Peyer's patch (tissue), 4 donors: ENCODE measurements at regions not wholly inside any gene's neighbourhood (a gene's known extent, or its start where the extent isn't known, plus 50 kb on each side); places are given as distances from the start of the nearest gene placed in this dataset.

Experiments used
- DNase-seq, 3 donors: peaks; one replicate each; pipeline ENCODE4 v3.0.0-alpha.2; 2017 to 2019
- H3K27ac ChIP-seq, 4 donors: fragments of 200-600 bp; sonication (generic); one replicate each; pipeline ENCODE4 v1.5.1; 2016 to 2019
- H3K27me3 ChIP-seq, 2 donors: fragments of 200-600 bp; sonication (generic); one replicate each; pipeline ENCODE4 v1.5.1; 2019
- H3K36me3 ChIP-seq, 3 donors: fragments of 200-600 bp; sonication (generic); one replicate each; pipeline ENCODE4 v1.5.1; 2016 to 2019
- H3K4me1 ChIP-seq, 4 donors: fragments of 200-600 bp; sonication (generic); one replicate each; pipeline ENCODE4 v1.5.1; 2016 to 2019
- H3K4me3 ChIP-seq, 4 donors: fragments of 200-600 bp; sonication (generic); 1 replicate in 3 of 4; 2 replicates in 1 of 4; pipeline ENCODE4 v1.5.1; 2016 to 2019; ENCODE audit warnings: mild to moderate bottlenecking in 1 of 4
- H3K9me3 ChIP-seq, 4 donors: fragments of 200-600 bp; sonication (generic); one replicate each; pipeline ENCODE4 v1.5.1; 2016 to 2019; ENCODE audit warnings: mild to moderate bottlenecking in 1 of 4
- POLR2A ChIP-seq, 2 donors: fragments of 450-650 bp; IDR thresholded peaks; one replicate each; pipeline ENCODE4 v1.5.1; 2017; ENCODE audit warnings: antibody characterized with exemption in 2 of 2, mild to moderate bottlenecking in 2 of 2, moderate library complexity in 2 of 2
- small RNA-seq, 2 donors: library from RNA; depleted of rRNA; stranded (forward); fragments of <200 nt; gene quantifications; one replicate each; pipeline ENCODE3, GENCODE V24; 2016
- TF ChIP-seq, protein P1 (sequence below), 6 experiments: fragments of 450-650 bp in 4 of 6; fragments of 200-600 bp in 2 of 6; sonication (generic) in 1 of 6; IDR thresholded peaks; one replicate each; pipeline ENCODE4 v1.5.1; 2017 to 2019; ENCODE audit warnings: antibody characterized with exemption in 6 of 6, mild to moderate bottlenecking in 3 of 6, moderate library complexity in 1 of 6

DNA sequence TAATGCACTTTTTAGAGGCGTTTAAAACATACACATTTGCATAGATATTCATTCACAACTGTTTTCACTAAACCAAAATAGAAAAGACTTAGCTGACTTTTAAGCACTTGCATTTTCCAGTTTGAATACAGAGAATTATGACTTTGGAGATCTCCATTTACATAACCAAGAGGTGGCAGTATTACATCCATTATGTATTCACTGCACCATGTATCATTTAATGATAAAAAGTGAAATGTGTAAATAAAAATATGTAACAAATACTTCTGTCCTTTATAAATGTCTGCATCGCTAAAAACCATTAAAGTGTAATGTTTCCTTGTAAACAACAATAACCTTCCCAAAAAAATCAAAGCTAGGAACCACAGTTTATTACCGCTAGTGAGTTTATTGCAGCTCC lies 413.2 kb downstream of the FGF13 start:
- no peak for TF ChIP-seq POLR2A (IDR thresholded peaks at IDR 0.05)
- TF ChIP-seq, protein P1, sequence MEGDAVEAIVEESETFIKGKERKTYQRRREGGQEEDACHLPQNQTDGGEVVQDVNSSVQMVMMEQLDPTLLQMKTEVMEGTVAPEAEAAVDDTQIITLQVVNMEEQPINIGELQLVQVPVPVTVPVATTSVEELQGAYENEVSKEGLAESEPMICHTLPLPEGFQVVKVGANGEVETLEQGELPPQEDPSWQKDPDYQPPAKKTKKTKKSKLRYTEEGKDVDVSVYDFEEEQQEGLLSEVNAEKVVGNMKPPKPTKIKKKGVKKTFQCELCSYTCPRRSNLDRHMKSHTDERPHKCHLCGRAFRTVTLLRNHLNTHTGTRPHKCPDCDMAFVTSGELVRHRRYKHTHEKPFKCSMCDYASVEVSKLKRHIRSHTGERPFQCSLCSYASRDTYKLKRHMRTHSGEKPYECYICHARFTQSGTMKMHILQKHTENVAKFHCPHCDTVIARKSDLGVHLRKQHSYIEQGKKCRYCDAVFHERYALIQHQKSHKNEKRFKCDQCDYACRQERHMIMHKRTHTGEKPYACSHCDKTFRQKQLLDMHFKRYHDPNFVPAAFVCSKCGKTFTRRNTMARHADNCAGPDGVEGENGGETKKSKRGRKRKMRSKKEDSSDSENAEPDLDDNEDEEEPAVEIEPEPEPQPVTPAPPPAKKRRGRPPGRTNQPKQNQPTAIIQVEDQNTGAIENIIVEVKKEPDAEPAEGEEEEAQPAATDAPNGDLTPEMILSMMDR (IDR thresholded peaks at IDR 0.05) = no peak
- no peaks in the 10 kb centered on the region for H3K4me1 ChIP-seq
- H3K9me3 ChIP-seq = no peaks in the 10 kb centered on the region
- no peak overlapping the region for H3K4me3 ChIP-seq
- H3K27ac ChIP-seq = no peak overlapping the region
- no peak for DNase-seq
- no peaks in the 10 kb centered on the region for H3K27me3 ChIP-seq
- no peaks in the 10 kb centered on the region for H3K36me3 ChIP-seq

DNA sequence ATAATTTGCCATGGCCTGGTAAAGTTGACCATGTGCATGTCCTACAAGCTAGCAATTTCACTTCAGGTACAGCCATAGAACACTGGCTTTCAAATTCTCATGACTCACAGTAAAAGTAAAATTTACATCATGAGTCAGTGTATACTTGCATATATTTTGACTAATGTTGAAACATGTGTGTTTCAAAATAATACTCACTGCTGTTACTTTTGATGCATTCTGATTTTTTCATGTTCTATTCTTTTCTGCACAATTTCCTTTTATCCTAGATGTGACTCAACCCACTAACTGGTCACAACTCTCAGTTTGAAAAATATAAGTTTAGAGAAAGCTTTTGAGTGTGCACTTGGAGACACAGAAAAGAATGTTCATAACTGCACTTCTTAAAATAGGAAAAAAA lies 365.7 kb downstream of the FGF13 start:
- Histone ChIP-seq H3K4me3 (no peak overlapping the region), H3K9me3 (no peaks in the 10 kb centered on the region), H3K27ac (no peak overlapping the region), H3K36me3 (no peaks in the 10 kb centered on the region), H3K4me1 (no peaks in the 10 kb centered on the region), H3K27me3 (no peaks in the 10 kb centered on the region)
- DNase-seq = no peak
- TF ChIP-seq POLR2A (IDR thresholded peaks at IDR 0.05) = no peak
- TF ChIP-seq, protein P1 (IDR thresholded peaks at IDR 0.05) = no peak

DNA sequence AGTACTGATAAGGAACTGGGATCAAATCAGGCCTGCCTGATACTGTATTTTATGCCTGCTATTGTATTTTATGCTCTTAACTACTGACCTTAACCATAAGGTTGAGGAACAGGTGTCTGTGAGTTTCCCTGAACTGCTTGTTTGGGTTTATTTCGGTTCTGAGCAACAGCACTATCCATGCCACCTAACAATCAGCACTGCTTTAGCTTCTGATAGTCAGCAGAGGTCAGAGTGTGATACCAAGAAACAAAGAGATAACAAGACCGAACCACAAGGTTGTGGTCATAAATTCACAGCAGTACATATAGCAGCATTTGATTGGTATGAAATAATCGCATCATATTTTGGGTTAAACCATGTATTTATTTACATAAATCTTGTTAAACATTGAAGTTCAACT lies 362.2 kb downstream of the FGF13 start:
- Histone ChIP-seq H3K27ac (no peak overlapping the region), H3K4me1 (no peaks in the 10 kb centered on the region), H3K9me3 (no peaks in the 10 kb centered on the region), H3K27me3 (no peaks in the 10 kb centered on the region), H3K36me3 (no peaks in the 10 kb centered on the region), H3K4me3 (no peak overlapping the region)
- no peak for DNase-seq
- TF ChIP-seq, protein P1 (IDR thresholded peaks at IDR 0.05) = no peak
- no peak for TF ChIP-seq POLR2A (IDR thresholded peaks at IDR 0.05)

DNA sequence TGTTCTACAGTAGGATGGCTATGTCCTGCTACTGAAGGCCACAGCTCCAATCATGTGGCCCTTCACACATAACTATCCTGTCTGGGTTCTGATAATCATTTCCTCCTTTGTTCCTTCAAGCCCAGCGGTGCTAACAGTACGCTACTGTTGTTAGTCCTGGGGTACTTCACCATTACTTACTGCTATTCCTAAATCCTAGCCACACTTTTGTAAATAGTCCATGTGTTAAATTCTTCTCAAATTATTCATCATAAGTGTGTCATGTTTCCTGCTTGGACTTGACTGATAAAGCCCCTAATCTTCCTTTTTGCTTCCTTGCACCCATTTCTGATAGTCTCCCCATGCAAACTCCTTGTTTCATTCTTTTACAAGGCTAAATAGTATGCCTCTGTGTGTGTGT lies 332.6 kb downstream of the FGF13 start:
- H3K4me3 ChIP-seq = no peak overlapping the region
- no peak for TF ChIP-seq POLR2A (IDR thresholded peaks at IDR 0.05)
- TF ChIP-seq, protein P1 (IDR thresholded peaks at IDR 0.05) = no peak
- H3K4me1 ChIP-seq = no peaks in the 10 kb centered on the region
- H3K27ac ChIP-seq = no peak overlapping the region
- H3K9me3 ChIP-seq = no peaks in the 10 kb centered on the region
- no peaks in the 10 kb centered on the region for H3K36me3 ChIP-seq
- no peak for DNase-seq
- no peaks in the 10 kb centered on the region for H3K27me3 ChIP-seq

DNA sequence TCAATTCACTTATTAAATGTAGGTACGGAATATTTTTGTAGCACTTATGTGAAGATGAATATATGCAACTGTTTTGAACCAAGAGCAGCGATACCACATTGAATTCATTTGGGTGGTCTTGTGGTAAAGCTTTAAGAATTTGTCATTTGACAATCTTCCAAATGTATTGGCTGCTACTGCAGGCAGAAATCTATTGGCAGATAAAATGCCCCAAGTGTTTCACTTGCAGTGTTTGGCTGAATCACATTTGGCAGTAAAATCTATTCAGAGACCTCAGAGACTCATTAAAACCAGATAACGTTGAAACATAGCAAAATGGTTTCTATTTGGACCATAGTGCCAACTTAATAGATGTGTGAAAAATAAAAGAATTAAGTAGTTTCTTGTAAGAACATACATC lies 303.4 kb downstream of the FGF13 start:
- H3K27ac ChIP-seq = no peak overlapping the region
- no peaks in the 10 kb centered on the region for H3K36me3 ChIP-seq
- H3K9me3 ChIP-seq = no peaks in the 10 kb centered on the region
- TF ChIP-seq POLR2A (IDR thresholded peaks at IDR 0.05) = no peak
- H3K4me3 ChIP-seq = no peak overlapping the region
- H3K4me1 ChIP-seq = no peaks in the 10 kb centered on the region
- no peak for DNase-seq
- no peaks in the 10 kb centered on the region for H3K27me3 ChIP-seq

DNA sequence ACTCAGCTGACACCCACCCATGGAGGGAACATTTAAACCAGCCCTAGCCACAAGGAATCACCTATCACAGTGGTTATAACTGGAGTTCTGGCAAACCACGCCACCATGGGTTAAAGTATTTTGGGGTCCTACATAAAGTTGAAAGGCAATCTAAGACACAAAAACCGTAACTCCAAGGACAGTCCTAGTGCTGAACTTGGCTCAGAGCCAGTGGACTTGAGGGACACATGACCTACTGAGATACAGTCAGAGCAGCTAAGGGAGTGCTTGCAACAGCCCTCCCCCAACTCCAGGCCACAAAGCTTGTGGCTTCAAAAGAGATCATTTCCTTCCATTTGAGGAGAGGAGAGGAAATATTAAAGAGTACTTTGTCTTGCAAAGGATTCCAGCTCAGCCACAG lies 300.5 kb downstream of the FGF13 start:
- no peak overlapping the region for H3K27ac ChIP-seq
- no peaks in the 10 kb centered on the region for H3K27me3 ChIP-seq
- no peak for DNase-seq
- no peaks in the 10 kb centered on the region for H3K9me3 ChIP-seq
- H3K4me1 ChIP-seq = no peaks in the 10 kb centered on the region
- H3K36me3 ChIP-seq = no peaks in the 10 kb centered on the region
- no peak for TF ChIP-seq POLR2A (IDR thresholded peaks at IDR 0.05)
- TF ChIP-seq, protein P1 (IDR thresholded peaks at IDR 0.05) = no peak
- no peak overlapping the region for H3K4me3 ChIP-seq

Small RNA genes in the stretch of these regions (small RNA-seq; reads per million reads assigned to genes)
- gene RN7SKP31 = 0 reads per million in 2 donors
- 0 reads per million in 2 donors for gene RNU6-985P
